ENCODE measurements at regions not wholly inside any gene's neighbourhood (a gene's known extent, or its start where the extent isn't known, plus 50 kb on each side); places are given as distances from the start of the nearest gene placed in this dataset.

- Histone ChIP-seq H3K36me3 (no peaks in the 10 kb centered on the region), H3K27ac (no peak overlapping the region), H3K4me3 (replicated peaks in 1 of 3) (no peak overlapping the region), H3K4me1 (no peaks in the 10 kb centered on the region), H3K9me3 (no peaks in the 10 kb centered on the region), H3K27me3 (no peaks in the 10 kb centered on the region)
- TF ChIP-seq POLR2A (IDR thresholded peaks at IDR 0.05) (no peak), CTCF (IDR thresholded peaks at IDR 0.05) (no peak)
- intact Hi-C loops (cut with DNase I) = no loop called here
- no peak for DNase-seq
Observed at GRCh38 chrX:16418650-16419049, 231.3 kb upstream of the S100G start.

- H3K4me3 ChIP-seq (replicated peaks in 1 of 3) = no peak overlapping the region
- H3K36me3 ChIP-seq = no peaks in the 10 kb centered on the region
- H3K4me1 ChIP-seq = no peaks in the 10 kb centered on the region
- no peak overlapping the region for H3K27ac ChIP-seq
- 87 to 94% methylated on average over 3 of the region's 3 CpGs for WGBS, 2 donors
- TF ChIP-seq CTCF (IDR thresholded peaks at IDR 0.05) = no peak
- TF ChIP-seq POLR2A (IDR thresholded peaks at IDR 0.05) = no peak
- no peaks in the 10 kb centered on the region for H3K9me3 ChIP-seq
- intact Hi-C loops (cut with DNase I) = no loop called here
- H3K27me3 ChIP-seq = no peaks in the 10 kb centered on the region
- DNase-seq = no peak
Observed at GRCh38 chrX:16427668-16428067, 222.3 kb upstream of the S100G start.

GRCh38 chrX:16429406-16429805, 220.6 kb upstream of the S100G start:
- TF ChIP-seq POLR2A (IDR thresholded peaks at IDR 0.05) (no peak), CTCF (IDR thresholded peaks at IDR 0.05) (no peak)
- WGBS, 2 donors = 80 to 89% methylated on average over 4 of the region's 4 CpGs
- Histone ChIP-seq H3K27me3 (no peaks in the 10 kb centered on the region), H3K4me3 (replicated peaks in 1 of 3) (no peak overlapping the region), H3K36me3 (no peaks in the 10 kb centered on the region), H3K9me3 (no peaks in the 10 kb centered on the region), H3K4me1 (no peaks in the 10 kb centered on the region), H3K27ac (no peak overlapping the region)
- DNase-seq = no peak
- intact Hi-C loops (cut with DNase I) = no loop called here

GRCh38 chrX:16431266-16431665, 218.7 kb upstream of the S100G start:
- Histone ChIP-seq H3K27me3 (no peaks in the 10 kb centered on the region), H3K36me3 (no peaks in the 10 kb centered on the region), H3K4me3 (replicated peaks in 1 of 3) (no peak overlapping the region), H3K27ac (no peak overlapping the region), H3K9me3 (no peaks in the 10 kb centered on the region), H3K4me1 (no peaks in the 10 kb centered on the region)
- 95 to 100% methylated on average over 1 of the region's 1 CpG for WGBS, 2 donors
- TF ChIP-seq CTCF (IDR thresholded peaks at IDR 0.05) (no peak), POLR2A (IDR thresholded peaks at IDR 0.05) (no peak)
- DNase-seq = no peak
- intact Hi-C loops (cut with DNase I) = no loop called here

- no peaks in the 10 kb centered on the region for H3K27me3 ChIP-seq
- H3K27ac ChIP-seq = no peak overlapping the region
- H3K4me1 ChIP-seq = no peaks in the 10 kb centered on the region
- H3K9me3 ChIP-seq = no peaks in the 10 kb centered on the region
- TF ChIP-seq CTCF (IDR thresholded peaks at IDR 0.05) (no peak), POLR2A (IDR thresholded peaks at IDR 0.05) (no peak)
- intact Hi-C loops (cut with DNase I) = no loop called here
- WGBS, 2 donors = 90 to 100% methylated on average over 2 to 3 of the region's 3 CpGs
- H3K4me3 ChIP-seq (replicated peaks in 1 of 3) = no peak overlapping the region
- no peaks in the 10 kb centered on the region for H3K36me3 ChIP-seq
- DNase-seq = no peak
Observed at GRCh38 chrX:16433021-16433420, 216.9 kb upstream of the S100G start.

All from thyroid gland (tissue), 4 donors.